Hepatic stellate cell (primary cell): ENCODE measurements at regions not wholly inside any gene's neighbourhood (a gene's known extent, or its start where the extent isn't known, plus 50 kb on each side); places are given as distances from the start of the nearest gene placed in this dataset.

Experiments
- DNase-seq: peaks from one replicate; pipeline ENCODE4 v3.0.0; 2011; ENCODE audit warnings: low spot score

DNA sequence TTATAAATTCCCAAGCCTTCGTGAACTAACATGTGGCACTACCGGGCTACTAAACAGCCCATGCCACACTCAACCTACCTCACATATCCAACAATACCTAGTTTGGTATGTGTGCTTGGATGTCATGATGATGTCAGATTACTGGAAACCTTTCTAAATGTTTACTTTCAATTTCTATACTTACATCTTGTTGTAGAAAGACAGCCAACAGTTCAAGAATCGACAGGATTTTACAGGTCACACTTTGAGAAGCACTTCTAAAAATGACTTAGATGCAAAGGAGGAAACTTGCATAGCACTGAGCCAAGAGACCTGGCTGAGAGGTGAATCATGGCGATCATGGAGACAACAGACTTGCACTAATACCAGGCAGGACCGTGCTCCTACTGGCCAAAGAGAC lies 209.9 kb downstream of the COL4A1 start:
- DNase-seq = no peak

GRCh38 chr13:110092831-110093247 lies 214.1 kb downstream of the COL4A1 start:
- DNase-seq = no peak

- no peak for DNase-seq
Measured at GRCh38 chr13:110089815-110090214, 217.1 kb downstream of the COL4A1 start.

DNA sequence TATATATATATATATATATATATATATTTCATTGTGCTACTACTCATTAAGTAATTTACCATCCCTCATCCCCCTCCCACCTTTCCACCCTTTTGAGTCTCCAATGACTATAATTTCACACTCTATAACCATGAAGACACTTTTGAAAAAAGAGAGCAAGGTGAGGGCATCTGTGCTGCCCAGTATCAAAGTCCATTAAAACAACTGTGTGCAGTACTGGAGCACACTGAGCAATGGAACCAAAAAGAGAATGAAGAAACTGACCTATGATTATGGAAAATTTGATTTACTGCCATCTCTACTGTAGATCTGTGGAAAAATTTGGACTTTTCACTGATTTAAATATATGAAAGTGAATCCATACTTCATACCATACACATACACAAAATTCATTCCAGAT lies 217.9 kb downstream of the COL4A1 start:
- no peak for DNase-seq

GRCh38 chr13:110073982-110074381 lies 233.0 kb downstream of the COL4A1 start:
- DNase-seq = no peak

GRCh38 chr13:110070511-110071120 lies 236.3 kb downstream of the COL4A1 start:
- peak; percentile 35 for DNase-seq

DNA sequence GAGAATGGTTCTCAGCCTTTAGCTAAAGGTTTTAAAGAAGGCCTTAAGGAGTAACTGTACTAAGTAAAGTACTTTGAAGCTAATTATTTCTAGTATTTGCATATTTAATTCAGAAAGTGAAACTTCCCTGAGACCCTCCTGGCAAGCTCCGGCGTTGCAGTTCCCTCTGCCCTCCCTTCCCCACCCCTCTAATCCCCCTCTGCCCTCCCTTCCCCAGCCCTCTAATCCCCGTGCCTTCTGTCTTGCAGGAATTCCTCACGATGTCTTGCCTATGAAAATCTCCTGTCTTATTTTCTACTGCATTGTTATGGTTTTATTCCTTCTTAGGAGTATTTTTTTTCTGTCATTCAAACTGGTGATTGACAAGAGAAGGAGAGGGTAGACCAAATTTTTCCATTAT lies 236.9 kb downstream of the COL4A1 start:
- DNase-seq = no peak

GRCh38 chr13:110068176-110068473 lies 238.8 kb downstream of the COL4A1 start:
- no peak for DNase-seq

DNA sequence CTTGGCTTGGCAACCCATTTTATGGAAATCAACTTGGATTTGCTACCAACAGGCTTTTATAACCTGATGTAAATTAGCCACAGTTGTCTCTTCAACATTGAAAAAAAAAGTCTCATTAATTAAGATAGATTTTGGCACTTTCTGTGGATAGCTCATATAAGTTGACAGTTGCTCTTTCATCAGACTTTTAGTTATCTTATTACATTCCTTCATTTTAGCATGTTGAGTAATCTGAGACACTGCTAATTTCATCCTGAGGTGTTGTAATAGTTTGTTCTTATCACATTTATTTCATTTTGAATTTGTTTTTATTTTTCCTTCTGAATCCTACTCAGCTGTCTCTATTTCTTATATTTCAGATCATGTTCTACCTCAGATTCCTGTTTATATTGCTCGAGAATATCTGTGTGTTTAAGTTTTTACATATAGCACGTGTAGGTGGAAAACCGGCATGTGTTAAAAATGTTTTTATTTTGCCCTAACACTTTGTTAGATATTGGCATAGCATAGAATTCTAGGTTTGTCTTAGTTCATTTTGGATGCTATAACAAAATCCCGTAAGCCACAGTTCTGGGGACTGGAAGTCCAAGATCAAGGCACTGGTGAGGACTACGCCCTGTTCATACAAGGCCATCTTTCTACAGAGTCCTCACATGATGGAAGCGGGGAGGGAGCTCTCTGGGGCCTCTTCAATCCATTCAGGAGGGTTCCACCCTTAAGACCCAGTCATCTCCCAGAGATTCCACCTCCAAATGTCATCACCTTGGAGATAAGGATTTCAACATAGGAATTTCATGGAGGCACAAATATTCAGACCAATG lies 239.4 kb downstream of the COL4A1 start:
- DNase-seq = no peak

GRCh38 chr13:110065780-110066179 lies 241.2 kb downstream of the COL4A1 start:
- DNase-seq = no peak

GRCh38 chr13:110063490-110064421 lies 243.2 kb downstream of the COL4A1 start:
- no peak for DNase-seq

DNA sequence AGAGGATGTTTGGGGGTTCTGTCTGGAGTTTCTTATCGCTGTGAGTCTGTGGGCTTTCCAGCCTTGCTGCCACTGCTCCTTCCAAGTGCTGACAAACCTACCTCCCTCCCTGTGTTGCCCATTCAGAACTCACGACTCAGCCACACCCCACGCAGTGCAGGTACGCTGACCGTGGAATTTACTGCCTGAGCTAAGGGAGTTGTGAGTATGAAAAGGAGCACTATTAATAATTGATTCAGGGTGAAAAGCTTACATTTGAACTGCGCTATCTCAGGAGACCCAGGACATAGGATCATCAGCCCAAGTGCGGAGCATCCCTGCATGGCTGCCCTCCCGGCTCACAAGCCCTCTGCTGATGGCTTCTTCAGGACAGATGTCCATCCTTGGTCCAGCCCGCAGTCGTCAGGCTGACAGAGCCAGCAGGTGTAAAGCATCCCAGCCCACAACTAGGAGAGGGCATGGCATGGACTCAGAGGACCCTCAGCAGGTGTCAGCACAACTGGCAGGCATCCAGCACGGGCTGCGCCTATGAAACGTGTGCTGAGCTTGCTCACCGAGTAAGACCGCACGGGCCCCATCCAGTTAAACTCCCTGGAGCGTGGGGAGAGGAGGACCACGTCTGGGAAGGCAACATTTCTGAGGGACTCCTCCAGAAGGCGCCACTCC lies 244.0 kb downstream of the COL4A1 start:
- no peak for DNase-seq

GRCh38 chr13:110062077-110062776 lies 244.7 kb downstream of the COL4A1 start:
- no peak for DNase-seq

DNA sequence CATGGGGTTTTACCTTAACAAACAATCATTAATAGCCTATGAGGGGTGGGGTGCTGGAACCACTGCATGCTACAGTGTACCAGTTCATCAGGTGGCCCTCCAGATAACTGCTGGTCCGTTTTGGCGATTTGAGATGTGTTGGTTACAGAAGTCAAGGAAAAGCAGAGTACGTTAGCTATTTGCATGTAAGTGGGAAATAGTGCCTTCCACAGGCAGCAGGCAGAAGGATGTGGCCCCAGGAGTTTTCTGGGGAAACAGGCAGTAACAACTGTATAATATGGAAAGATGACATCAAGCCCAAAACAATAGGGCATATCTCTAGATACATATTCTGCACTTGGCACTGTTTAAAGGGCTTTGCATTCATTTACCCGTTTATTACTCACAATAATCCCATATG lies 245.7 kb downstream of the COL4A1 start:
- DNase-seq = no peak

DNA sequence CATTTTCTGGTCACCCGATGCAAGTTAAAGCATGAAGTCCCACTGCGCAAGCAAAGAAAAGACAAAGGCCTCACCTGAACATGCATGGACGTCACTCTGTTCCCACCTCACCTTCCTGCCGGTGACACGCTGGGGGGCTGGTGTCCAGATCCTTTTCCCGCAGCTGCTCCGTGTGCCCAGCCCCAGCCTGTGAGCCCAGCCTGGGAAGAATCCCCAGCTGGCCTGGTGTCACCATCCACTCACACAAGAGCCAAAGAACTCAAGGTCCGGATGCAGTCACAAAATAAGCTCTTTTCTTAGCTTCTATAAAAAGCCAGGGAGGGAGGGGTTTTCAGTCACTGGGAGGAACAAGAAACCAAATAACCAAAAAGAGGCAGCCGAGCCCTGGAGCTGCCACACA lies 249.9 kb downstream of the COL4A1 start:
- peak; percentile 16 for DNase-seq

DNA sequence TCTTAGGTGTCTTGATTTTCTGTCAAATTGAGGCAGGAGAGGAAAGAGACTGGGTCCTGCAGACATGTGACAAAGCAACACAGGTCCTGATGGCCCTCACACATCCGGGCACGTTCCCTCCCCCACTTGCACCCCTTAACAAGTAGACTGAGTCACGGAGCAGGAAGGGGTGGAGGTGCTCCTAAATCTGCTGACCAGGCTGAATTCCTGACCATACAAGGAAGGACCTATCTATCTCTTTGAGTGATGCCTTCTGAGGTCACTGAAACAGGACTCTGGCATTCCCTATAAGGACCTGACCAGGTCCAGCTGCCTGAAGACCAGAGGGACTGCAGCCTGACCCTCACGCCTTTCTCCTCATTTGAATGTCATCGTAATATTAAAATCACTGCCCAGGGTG lies 250.3 kb downstream of the COL4A1 start:
- DNase-seq = no peak

- DNase-seq = no peak
Measured at GRCh38 chr13:110055089-110055488, 251.9 kb downstream of the COL4A1 start.

GRCh38 chr13:110054041-110054440 lies 252.9 kb downstream of the COL4A1 start:
- DNase-seq = no peak

DNA sequence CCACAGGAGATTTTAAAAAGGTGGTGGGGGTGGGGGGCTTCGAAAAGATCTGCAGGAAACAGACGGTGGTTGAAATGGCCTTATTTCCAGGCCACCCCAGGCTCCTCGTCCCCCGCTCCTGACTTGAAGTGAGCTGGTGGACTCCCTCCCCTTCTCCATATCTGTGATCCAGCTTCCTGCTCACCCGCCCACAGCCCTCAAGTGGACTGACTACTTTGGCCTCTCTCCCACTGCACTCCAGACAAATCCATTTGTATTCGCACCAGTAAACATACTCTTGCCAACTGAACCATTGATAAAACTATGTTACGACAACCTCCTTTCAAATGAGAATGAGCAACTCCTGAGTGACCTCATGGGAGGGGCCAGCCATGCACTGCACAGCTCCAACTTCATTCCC lies 259.5 kb downstream of the COL4A1 start:
- peak; percentile 43 for DNase-seq

DNA sequence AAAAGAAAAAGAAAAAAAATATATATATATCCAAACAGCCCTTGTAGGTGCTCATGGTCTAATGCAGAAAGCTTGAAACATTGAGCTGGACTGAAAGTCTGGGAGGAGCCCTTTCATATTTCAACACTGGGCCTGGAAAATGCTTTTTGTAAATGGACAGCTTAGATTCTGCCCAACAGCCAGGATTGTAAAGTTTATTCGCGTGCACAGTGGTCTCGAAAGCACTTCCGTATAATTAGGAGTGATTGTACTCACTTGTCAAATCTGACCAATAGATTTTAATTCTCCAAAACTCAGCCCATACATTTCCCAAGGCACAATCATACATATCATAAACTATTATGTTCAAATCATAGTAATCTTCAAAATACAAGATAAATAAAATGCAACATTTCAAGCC lies 260.1 kb downstream of the COL4A1 start:
- DNase-seq = no peak

DNA sequence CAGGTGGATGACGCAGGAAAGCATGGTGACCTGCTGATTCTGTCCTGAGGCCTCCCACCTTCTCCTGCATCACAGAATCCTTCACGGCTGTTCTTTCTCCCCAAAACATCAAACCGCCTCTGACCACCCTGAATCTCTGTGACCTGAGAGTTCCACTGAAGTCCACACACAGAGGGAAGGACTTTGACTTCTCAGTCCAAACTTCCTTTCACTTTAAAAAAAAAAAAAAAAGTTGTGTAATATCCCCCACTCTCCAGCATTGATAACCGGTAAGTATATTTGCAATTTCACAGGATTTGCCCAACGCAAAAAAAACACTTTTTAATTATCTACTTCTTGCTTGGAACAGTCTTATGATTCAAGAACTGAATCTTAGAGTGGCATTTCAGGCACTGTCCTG lies 259.5 kb upstream of the IRS2 start:
- no peak for DNase-seq

DNA sequence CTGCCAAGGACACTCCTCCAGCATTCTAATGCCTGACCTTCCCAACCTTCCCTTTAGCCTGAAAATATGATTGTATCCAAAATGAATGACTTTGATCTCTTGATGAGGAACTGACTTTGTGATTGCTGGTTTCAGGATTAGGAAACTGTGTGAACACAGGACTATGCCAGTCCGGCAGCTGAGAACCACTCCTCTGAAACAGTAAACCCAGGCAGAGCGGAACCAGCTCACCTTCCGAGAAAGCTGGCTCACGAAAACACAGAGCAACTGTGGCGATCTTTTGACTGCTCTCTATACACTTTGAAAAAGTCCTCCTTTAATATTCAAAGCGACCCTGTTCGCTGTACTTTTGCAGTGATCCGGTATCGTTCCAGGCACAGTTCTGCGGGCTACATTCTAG lies 258.8 kb upstream of the IRS2 start:
- no peak for DNase-seq
